Activated CD4-positive, alpha-beta T cell treated with anti-CD3 and anti-CD28 coated beads for 24 hours (primary cell): ENCODE measurements at regions not wholly inside any gene's neighbourhood (a gene's known extent, or its start where the extent isn't known, plus 50 kb on each side); places are given as distances from the start of the nearest gene placed in this dataset.
"Not testable (repeated sequence)": the region's sequence is repeated elsewhere in the genome, so short reads cannot be mapped to it uniquely, and the experiment has no call there.

Experiments
- DNase-seq, 2 donors: peaks; one replicate each; pipeline ENCODE4 v3.0.0-alpha.2; 2020; ENCODE audit warnings: low read depth in 2 of 2

DNA sequence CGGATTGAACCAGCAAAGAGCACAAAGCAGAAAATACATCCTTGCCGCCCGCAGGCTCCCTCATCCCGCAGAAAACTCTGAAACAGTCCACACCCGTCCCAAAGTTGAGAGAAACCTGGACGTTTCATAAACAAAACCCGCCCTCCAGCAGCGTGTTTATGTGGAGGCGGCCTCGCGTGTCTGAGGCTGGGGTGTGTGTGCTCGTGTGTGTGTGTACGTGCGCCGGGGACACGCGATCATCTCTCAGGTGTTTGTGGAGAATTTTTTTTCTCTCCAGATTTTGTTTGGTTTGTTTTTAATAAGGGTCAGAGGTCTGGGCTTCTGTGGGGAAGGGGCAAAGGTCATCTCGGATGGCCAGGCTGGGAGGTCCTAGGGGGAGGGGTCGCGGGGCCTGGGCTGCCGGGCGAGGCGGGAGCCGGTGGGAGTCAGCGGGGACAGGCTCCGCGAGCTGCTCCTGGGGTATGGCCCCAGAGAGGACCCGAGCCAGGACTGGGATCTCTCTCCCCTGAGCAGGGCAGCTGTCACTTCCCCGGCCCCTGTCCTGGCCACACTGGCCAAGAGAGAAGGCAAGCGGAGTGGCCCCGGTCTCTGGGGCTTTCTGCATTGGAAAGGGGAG, 206.4 kb downstream of the C9orf50 start:
- DNase-seq = peak in 1 of 2 donors; percentile 13

DNA sequence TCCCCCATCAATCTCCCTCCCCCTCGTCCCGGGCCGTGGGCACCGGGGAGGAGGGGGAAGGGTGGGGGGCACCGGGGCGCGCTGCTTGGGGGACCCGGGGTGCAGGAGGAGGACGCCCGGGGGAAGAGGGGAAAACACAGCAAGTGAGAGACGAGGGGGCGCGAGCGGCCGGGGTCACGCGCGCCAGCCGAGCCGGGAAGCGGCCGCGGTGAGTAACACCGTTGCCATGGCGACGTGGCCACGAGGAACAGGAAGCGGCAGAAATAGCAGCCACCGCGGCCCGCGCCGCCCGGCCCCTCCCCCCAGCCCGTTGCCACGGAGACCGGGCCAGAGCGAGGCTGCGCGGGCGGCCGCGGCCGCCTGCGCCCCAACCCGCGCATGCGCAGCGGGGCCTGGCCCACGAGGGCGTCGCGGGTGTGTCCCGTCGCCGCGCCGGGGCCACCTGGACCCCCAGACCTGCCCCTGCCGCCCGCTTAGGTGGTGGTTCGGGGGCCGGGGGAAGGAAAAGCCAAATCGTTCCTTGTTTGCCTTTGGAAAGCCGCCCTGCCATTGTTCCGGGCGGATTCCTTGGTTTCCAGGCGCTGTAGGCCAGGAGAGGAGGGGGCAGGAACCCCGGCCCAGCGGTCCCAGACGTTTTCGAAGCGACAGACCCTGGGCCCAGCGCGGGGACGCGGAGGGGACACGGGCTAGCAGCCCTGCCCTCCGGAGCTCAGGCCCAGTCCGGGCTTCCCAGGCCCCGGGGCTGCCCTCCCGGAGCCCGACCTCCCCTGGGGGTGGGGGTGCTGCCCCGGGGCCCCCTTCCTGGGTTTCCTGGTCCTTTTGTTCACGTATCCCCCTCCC, 207.1 kb downstream of the C9orf50 start:
- peak; percentile 99 for DNase-seq

DNA sequence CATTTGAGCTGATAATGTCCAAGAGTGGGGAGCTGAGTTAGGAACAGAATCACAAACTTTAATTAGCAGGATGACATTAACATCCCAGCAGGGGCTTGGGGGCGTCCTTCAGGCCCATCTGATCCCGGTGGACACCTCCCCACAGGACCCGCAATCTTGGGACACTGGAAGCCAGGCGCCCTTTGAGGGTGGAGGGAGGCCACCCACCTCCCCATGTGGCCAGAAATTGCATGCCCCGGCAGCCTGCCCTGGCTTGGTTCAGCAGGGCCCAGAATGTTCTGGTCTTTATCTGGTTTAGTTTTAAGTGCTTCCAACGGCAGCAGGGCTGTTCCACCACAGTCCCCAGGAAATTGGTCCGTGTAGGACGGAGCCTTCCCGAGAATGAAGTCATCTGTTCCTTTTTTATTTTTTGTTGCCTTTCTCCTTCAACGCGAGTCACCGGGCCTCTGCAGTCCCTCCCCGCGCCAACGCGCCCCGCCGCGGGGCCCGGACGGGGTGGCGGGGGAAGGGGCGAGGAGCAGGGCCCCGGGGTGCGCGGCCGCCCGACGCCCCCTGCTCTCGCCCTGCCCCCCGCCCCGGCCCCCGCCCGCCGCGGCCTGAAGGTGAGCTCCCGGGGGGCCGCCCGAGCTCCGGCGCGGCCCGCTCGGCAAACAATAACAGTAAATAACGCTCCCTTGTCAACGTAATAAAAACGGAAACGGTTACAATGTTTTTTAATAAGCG, 207.9 kb downstream of the C9orf50 start:
- peak in 1 of 2 donors; percentile 14 for DNase-seq

DNA sequence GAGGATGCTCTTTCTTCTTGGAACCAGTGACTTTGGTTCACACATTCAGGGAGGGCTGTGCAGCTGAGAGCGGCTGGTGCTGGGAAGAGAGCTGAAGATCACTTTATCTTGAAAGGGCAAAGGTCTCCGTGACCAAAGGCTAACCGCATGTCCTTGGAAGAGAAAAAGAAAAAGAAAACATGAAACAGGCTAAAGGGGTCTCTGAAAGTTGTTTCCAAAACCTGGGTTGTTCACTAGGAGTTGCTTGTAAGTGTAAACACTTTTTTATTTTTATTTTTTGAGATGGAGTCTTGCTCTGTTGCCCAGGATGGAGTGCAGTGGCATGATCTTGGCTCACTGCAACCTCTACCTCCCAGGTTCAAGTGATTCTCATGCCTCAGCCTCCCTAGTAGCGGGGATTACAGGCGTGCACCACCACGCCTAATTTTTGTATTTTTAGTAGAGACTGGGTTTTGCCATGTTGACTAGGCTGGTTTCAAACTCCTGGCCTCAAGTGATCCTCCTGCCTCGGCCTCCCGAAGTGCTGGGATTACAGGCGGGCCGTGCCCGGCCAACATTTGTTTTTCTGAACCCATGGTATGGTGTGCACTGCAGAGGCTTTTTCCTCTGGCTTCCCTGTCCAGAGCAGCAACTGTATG, 208.6 kb downstream of the C9orf50 start:
- DNase-seq = not testable (repeated sequence)

DNA sequence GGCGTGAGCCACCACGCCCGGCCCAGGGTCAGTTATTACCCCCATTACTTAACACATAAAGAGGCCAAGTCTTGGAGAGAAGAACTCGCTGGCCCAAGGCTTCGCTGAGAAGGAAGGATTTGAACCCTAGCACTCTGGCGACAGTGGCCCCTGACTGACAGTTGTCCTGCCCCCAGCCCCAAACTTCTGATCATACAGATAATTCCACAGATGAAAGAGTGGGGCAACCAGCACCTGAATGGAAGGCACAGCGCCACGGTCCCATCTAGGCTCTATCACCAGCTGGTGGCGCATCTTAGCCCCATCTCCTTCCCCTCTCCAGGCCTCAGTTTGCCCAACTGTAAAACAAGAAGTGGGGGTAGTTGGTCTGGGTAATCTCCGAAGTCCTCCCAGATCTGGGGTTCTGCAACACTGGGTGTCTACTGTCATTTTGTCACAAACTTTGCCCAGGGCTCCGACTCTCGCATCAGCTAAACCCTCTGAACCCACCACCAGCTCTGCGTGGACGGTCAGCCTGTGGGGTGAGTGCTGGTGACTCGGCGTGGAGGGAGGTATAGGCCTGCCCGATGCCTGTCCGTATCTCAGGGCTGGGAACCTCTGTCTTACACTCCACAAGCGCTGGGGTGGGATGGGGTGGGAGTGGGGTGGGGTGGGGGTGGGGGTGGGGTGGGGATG, 209.3 kb downstream of the C9orf50 start:
- DNase-seq = no peak

DNA sequence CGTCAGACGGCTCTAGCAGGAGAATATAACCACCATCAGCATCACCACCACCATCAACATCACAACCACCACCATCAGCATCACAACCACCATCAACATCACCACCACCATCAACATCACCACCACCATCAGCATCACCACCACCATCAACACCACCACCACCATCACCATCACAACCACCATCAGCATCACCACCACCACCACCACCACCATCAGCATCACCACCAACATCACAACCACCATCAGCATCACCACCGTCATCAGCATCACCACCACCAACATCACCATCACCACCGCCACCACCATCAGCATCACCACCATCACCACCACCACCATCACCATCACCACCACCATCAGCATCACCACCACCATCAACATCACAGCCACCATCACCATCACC, 210.7 kb downstream of the C9orf50 start:
- DNase-seq = no peak

DNA sequence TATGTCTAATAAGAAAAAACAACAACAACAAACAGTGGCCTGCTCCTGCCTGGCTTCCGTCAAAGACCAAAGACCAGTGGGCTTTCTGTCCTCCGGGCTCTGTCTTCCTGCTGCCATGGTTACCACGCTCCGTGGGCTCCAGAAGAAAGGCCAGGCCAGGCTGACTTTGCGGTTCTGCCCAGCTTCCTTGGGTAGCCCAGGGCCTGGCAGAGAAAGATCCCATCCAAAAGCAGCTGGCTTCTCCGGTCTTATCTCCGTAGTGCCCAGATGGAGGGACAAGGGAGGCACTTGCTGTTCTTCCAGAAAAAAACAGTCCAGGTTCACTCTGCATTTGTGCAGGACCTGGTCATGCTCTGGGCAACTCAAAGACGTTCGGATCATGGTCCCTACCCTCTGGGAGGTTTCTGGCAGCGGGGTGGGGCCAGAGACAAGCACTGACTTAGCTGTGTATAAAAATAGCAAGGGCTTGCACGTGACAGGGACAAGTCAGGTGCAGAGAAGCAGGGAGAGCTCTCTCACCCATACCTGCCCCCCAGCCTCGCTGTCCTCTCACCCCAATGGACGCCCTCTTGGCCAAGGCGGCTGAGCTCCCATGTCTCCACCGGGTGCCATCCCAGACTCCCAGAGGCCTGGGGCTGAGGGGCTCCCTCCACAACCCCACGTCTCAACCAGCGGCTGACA, 212.2 kb downstream of the C9orf50 start:
- no peak for DNase-seq

DNA sequence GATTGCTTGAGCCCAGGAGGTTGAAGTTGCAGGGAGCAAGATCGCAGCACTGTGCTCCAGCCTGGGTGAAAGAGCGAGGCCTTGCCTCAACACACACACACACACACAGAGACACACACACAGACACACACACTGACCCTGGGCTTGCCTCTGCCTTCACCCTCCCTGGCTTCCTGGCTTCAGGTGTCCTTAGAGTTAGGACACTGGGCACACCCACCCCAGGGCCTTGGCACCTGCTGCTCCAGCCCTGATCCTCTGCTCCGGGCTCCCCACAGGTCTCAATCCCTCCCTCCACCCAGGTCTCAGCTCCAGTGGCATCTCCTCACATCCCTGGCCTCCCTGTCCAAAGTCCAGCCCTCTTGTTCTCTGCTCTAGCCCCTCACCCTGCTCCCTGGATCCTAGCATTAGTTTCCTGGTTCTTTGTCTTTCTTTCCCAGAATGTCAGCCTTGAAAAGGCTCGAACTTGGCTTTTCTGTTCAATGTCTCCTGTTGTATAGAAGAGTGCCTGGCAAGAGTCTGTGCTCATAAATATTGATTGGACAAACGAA, 212.9 kb downstream of the C9orf50 start:
- no peak for DNase-seq

DNA sequence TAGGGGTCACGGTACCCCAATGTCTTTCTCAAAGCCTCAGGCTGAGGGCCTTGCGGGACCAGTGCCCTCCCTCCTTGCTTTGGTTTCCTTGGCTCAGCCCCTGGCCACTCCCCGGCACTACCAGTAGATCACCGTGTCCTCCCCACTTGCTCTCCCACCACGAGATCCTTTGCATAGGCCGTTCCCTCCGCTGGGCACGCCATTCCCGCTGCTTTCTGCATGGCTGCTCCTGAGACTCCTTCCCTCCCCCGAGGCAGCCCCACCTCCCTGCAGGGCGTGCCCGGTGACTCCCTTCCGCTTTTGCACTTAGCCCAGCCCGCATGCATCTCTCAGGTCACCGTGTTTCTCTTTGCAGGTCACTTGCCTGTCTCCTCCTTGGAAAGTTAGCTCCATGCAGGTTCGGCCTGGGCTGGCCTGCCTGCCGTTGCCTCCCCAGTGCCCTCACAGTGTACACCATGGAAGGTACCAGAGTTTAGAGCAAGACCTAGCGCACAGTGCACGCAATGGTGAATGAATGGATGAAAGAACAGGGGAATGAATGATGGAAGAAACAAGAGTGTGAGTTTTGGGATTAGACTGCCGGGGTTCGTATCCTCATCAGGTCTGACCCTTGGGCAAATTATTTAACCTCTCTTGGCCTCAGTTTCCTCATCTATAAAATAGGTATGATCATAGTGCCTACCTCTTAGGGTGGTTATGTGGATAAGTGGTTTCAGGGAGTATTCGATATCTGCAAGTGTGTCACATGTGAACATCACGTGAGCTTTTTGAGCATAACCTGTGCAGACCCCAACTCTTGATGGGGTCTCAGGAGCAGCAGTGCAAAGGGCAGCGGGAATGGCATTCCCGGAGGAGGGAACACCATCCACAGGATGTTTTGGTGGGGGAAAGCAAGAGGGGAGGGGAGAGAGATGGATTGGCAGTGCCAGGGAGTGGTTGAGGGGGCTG, 214.3 kb downstream of the C9orf50 start:
- DNase-seq = no peak

DNA sequence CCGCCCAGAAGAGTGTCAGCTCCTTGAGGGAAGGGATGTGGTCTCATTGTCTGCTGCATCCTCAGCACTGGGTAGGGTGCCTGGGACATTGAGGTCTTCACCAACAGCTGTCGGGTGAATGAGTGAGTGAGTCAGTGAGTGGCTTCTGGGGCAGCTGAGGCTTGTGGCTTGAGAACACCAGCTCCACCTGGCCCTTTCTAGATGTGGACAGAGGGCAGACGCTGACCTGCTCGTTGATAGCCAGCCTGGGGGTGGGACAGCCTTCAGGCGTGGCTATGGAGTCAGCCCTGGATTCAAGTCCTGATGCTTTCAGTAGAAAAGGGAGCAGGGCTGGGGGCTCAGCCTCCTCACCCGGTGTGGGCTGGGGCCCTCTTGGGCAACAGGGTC, 215.1 kb downstream of the C9orf50 start:
- no peak for DNase-seq

DNA sequence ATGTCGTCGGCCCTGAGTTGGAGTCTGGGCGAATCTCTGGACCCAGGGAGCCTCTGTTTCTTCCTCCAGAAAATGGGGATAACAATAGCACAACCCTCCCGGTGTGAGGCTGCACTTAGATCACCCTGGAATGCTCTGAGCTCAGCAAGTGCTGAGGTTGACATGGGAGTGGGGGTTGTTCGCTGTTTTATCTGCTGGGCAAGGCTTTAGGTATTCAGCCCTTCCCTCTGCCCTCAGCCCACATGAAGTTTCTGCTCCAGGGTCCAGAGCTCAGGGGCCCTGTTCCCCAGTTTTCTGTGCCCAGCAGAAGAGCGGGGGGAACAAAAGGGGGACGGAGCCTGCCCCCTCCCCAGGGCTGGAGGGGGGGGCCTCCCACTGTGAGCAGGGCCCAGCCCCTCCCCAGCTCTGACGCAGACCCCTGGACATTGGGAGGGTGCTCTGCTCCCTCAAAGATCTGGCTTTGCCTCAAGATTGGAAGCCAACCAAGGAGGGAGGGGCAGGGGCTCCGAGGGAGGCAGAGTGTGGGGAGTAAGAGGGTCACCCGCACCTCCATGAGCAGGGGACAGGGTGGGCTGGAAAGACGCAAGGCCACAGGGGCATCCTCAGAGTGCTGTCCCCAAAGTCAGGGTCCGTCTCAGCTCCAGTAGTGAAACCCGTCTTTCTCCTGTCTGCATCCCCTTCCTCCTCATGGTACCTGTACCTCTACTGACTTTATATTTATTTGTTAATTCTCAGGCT, 215.6 kb downstream of the C9orf50 start:
- no peak for DNase-seq

DNA sequence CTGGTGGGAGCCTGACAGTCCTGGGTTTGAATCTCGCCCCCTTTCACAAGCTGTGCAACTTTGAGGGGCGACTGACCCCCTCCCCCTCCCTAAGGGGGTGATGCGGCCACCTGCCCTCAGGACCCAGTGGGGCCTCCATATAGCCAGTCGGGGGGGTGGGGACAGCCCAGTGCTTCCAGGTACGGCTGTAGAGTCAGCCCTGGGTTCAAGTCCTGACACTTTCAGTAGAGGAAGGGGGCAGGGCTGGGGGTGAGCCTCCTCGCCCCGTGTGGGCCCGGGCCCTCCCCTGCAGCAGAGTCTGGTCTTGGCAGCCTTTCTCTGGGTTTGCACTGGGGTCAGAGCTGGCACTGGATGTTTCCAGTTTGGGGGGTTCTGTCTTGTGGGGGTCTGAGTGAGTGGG, 216.3 kb downstream of the C9orf50 start:
- no peak for DNase-seq

DNA sequence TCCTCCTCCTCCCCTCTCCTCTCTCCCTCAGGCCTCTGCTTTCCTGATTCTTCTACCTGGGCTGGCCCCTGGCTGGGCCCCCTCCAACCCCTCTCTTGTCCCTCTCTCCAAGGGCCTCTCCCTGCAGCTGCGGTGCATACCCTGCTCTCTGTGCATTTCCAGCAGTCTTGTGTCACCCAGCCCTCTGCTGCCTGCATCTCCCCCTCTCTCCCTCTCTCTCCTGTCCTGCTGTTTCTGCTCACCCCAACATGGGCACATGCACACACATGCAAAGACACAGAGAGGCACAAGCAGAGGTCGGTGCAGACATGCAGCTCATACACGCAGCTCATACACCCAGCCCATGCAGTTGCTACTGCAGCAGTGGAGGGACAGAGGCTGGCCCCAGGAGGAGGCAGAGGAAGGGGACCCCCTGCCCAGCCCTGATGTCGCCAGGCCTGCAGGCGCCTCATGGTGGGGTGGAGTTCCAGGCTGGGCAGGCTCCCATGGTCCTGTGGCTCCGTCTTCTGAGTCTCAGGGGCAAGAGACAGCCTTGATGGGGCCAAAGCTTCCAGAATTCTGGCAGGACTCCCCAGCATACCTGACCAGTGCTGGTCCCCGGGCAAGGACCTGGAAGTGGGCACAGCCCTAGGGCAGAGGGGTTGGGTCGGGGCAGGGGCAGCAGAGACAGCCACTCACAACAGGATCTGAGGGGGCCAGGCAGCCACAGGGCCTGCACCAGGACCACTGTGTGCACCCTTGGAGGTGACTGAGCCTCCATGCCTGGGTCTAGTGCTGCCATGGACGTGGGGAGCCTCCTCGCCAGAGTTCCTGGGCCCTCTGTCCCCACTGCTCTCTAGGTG, 216.9 kb downstream of the C9orf50 start:
- no peak for DNase-seq

DNA sequence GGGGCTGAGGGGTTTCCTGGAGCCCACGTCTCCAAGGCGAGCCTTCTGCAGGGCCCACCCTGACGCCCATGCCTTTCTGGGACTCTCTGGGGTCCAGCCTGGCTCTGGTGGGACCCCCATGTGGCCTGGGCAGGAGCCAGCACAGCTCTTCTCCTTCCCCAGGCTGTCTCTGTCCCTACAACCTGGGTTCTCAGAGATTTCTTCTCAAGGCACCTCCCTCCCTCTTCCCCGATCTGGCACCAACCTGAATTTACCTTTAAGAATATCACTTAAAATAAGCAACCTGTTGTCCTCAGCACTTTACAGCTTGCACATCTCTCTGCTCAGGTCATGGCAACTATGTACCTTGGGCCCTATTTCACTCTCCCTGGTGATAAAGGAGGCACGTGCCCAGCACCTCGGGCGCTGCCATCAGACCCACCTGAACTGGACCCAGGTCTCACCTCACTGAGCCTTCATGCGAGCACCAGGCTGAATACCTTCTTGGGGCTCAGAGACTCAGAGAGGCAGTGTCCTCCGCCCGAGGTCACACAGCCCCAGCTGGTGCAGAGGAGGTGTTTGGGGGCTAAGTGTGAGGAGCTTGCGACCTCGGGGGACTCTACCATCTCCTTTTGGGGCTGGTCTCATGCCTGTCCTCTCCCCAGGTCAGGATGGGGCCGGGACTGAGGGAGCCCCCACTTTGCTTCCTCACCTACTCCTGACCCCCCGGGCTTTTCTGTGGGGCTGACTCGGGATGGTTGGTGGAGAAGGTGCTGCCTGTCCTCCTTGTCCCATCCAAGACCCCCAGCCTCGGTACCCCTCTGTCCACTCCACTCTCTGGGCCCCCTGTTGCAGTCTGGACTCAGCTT, 217.7 kb downstream of the C9orf50 start:
- no peak for DNase-seq

DNA sequence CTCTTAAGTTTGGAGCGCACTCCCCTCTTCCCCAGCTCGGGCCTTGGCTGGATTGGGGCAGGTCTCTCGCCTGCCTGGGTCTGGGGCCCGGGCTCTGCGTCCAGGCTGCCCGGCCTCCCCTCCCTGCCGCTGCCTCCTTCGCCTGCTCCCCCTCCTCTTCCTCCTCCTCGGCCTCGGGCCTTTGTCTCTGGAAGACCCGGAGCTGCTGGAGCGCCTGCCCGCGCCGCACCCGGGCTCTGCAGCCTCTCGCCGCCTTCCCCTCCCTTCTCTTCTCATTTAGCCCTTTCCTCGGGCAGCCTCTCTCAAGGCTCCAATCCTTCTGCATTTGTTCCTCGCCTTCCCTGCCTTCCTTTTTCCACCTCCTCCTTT, 218.5 kb downstream of the C9orf50 start:
- DNase-seq = no peak

DNA sequence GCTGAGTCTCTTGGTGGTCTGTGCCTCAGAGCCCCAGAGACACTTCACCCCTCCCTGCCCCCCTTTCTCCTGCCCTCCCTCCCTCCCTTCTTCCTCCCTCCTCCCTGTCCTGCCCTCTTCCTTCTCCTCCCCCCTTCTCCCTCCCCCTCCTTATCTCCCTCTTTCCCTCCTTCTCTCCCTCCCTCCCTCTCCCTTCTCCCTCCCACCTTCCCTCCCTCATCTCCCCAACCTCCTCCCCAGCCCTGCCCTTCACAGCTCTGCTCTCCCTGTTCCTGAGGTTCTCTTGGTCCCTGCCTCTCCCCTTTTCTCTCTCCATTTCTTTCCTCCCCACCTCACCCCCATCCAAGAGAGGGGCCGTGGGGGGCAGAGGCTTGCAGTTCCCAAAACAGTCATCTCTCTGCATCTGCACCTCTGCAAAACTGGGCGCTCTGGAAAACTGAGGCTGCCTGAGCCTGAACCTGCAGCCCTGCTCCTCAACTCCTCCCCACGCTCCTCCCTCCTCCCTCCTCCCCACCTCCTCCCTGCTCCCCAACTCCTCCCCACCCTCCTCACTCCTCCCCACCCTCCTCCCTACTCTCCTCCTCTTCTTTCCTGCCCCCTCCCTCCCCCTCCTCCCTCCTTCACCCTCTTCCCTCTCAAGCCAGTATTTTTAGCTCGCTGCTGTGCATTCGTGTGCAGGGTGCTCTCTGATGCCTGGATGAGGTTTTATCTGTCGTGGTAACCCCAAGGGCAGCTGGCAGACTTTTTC, 219.1 kb downstream of the C9orf50 start:
- DNase-seq = no peak
